ENCODE measurements at regions not wholly inside any gene's neighbourhood (a gene's known extent, or its start where the extent isn't known, plus 50 kb on each side); places are given as distances from the start of the nearest gene placed in this dataset.

- DNase-seq: no peak
Observed at GRCh38 chr7:1380231-1380815, 78.9 kb downstream of the MICALL2 start.

- no peak for DNase-seq
Observed at GRCh38 chr7:1380821-1381580, 78.3 kb downstream of the MICALL2 start.

- no peak for DNase-seq
Observed at GRCh38 chr7:1382553-1383397, 76.5 kb downstream of the MICALL2 start.

GRCh38 chr7:1383398-1384112, 75.7 kb downstream of the MICALL2 start:
- DNase-seq: no peak

- no peak for DNase-seq
Observed at GRCh38 chr7:1384113-1384415, 75.2 kb downstream of the MICALL2 start.
